CD4-positive, alpha-beta T cell (primary cell): ENCODE measurements at regions not wholly inside any gene's neighbourhood (a gene's known extent, or its start where the extent isn't known, plus 50 kb on each side); places are given as distances from the start of the nearest gene placed in this dataset.

Source experiments
- ATAC-seq: fragments of 200-7000 bp; cut with Tn5 transposase; one replicate; pipeline ENCODE4 v1.10.0; 2022; ENCODE audit warnings: mild to moderate bottlenecking; ENCODE audit not compliant: poor library complexity
- CTCF ChIA-PET: fragments of 350-600 bp; sonication (Branson Sonifier 250); formaldehyde crosslinking; loops from one replicate; lab custom pipeline; 2021; ENCODE audit warnings: antibody characterized with exemption, inconsistent platforms; lab: Charles Lee
- POLR2A ChIA-PET: fragments of 350-600 bp; sonication (Branson Sonifier 250); formaldehyde crosslinking; loops from one replicate; lab custom pipeline; 2021; ENCODE audit warnings: antibody characterized with exemption, inconsistent platforms; lab: Charles Lee
- DNase-seq, 14 experiments: peaks; one replicate each; pipeline ENCODE4 v3.0.0-alpha.2; 2013 to 2020; ENCODE audit warnings: mixed read lengths in 2 of 14
- H3K27ac ChIP-seq, 2 donors: one replicate each; pipeline versions ENCODE4 v1.5.1 to v1.7.0; 2013; ENCODE audit warnings: low read length in 2 of 2, low read depth in 1 of 2, mild to moderate bottlenecking in 1 of 2
- H3K27me3 ChIP-seq, 2 experiments: 1 replicate in 1 of 2; 2 replicates in 1 of 2; pipeline versions ENCODE4 v1.6.1 to v1.7.0; 2013; ENCODE audit warnings: low read length in 2 of 2, control low read depth in 1 of 2, mild to moderate bottlenecking in 1 of 2, moderate library complexity in 1 of 2; ENCODE audit not compliant: insufficient read depth in 2 of 2, control insufficient read depth in 1 of 2
- H3K36me3 ChIP-seq: one replicate; pipeline ENCODE4 v1.6.1; 2013; ENCODE audit warnings: low read length, control low read depth; ENCODE audit not compliant: insufficient read depth
- H3K4me1 ChIP-seq: one replicate; pipeline ENCODE4 v1.6.1; 2013; ENCODE audit warnings: low read length, control low read depth; ENCODE audit not compliant: insufficient read depth
- H3K4me3 ChIP-seq: one replicate; pipeline ENCODE4 v1.5.1; 2013; ENCODE audit warnings: mild to moderate bottlenecking, low read length, moderate library complexity
- H3K9me3 ChIP-seq, 2 experiments: 1 replicate in 1 of 2; 2 replicates in 1 of 2; pipeline versions ENCODE4 v1.6.1 to v1.7.0; 2013; ENCODE audit warnings: low read length in 2 of 2, mild to moderate bottlenecking in 2 of 2, control low read depth in 1 of 2, moderate library complexity in 1 of 2; ENCODE audit not compliant: control insufficient read depth in 1 of 2, insufficient read depth in 1 of 2
- H3K27ac Mint-ChIP-seq: one replicate; pipeline ENCODE4 v1.8.0; 2020; ENCODE audit warnings: mixed read lengths
- H3K27me3 Mint-ChIP-seq: one replicate; pipeline ENCODE4 v1.8.0; 2021; ENCODE audit warnings: mixed read lengths
- H3K36me3 Mint-ChIP-seq: one replicate; pipeline ENCODE4 v1.8.0; 2021; ENCODE audit warnings: low read depth, mixed read lengths
- H3K4me1 Mint-ChIP-seq: one replicate; pipeline ENCODE4 v1.8.0; 2021; ENCODE audit warnings: low read depth, mixed read lengths
- H3K4me3 Mint-ChIP-seq: one replicate; pipeline ENCODE4 v1.8.0; 2020; ENCODE audit warnings: mild to moderate bottlenecking, mixed read lengths
- H3K9me3 Mint-ChIP-seq: one replicate; pipeline ENCODE4 v1.8.0; 2020; ENCODE audit warnings: mixed read lengths
- intact Hi-C, 2 experiments: fragments of 100-400 bp; cut with DNase I in 1 of 2; cut with micrococcal nuclease in 1 of 2; formaldehyde crosslinking; loops; one replicate each; pipeline versions ENCODE4 v1.15.1 to v1.9.0; 2023 to 2025; cut with DNase I, micrococcal nuclease
- TF ChIP-seq, protein P1 (sequence below): fragments of 200-600 bp; IDR thresholded peaks from one replicate; pipeline ENCODE4 v1.8.0; 2022; ENCODE audit warnings: antibody characterized with exemption, mild to moderate bottlenecking

GRCh38 chr2:108074150-108074549, 87.8 kb downstream of the SLC5A7 start:
- H3K27me3 Mint-ChIP-seq = no peaks in the 10 kb centered on the region
- Histone ChIP-seq H3K36me3 (no peaks in the 10 kb centered on the region), H3K27me3 (no peaks in the 10 kb centered on the region), H3K27ac (no peak overlapping the region), H3K9me3 (no peaks in the 10 kb centered on the region), H3K4me1 (no peaks in the 10 kb centered on the region), H3K4me3 (no peak overlapping the region)
- H3K4me3 Mint-ChIP-seq = no peak overlapping the region
- TF ChIP-seq, protein P1, sequence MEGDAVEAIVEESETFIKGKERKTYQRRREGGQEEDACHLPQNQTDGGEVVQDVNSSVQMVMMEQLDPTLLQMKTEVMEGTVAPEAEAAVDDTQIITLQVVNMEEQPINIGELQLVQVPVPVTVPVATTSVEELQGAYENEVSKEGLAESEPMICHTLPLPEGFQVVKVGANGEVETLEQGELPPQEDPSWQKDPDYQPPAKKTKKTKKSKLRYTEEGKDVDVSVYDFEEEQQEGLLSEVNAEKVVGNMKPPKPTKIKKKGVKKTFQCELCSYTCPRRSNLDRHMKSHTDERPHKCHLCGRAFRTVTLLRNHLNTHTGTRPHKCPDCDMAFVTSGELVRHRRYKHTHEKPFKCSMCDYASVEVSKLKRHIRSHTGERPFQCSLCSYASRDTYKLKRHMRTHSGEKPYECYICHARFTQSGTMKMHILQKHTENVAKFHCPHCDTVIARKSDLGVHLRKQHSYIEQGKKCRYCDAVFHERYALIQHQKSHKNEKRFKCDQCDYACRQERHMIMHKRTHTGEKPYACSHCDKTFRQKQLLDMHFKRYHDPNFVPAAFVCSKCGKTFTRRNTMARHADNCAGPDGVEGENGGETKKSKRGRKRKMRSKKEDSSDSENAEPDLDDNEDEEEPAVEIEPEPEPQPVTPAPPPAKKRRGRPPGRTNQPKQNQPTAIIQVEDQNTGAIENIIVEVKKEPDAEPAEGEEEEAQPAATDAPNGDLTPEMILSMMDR = no peak
- no peaks in the 10 kb centered on the region for H3K9me3 Mint-ChIP-seq
- ATAC-seq (no peak), DNase-seq (no peak)
- H3K36me3 Mint-ChIP-seq = no peaks in the 10 kb centered on the region
- no peak overlapping the region for H3K27ac Mint-ChIP-seq
- ChIA-PET POLR2A (no interaction called here), CTCF (no interaction called here)
- intact Hi-C loops = no loop called here
- H3K4me1 Mint-ChIP-seq = no peaks in the 10 kb centered on the region

DNA sequence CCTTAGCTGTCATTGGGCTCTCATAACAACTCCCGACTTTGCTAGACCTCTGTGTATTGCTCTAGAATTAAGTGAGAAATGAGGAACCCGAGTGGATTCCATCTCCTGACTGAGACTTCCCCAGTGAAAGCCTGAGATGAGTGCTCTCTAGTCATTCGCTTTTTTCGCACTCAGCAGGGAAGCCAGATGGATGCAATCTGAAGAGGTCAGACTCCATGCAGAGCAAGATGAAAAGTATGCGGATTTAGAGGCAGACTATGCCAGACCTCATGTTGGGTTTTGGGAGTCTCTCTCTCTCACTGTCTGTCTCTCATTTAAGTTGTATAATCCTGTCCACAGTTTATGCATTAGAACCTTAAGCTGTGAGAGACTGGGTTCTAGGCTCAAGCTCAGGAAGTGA, 88.6 kb downstream of the SLC5A7 start:
- TF ChIP-seq, protein P1 = no peak
- H3K9me3 Mint-ChIP-seq = peaks cover 4% of the 10 kb centered on the region
- no peaks in the 10 kb centered on the region for H3K36me3 Mint-ChIP-seq
- H3K36me3 ChIP-seq = no peaks in the 10 kb centered on the region
- no peak overlapping the region for H3K27ac Mint-ChIP-seq
- H3K4me1 Mint-ChIP-seq = no peaks in the 10 kb centered on the region
- no peaks in the 10 kb centered on the region for H3K27me3 Mint-ChIP-seq
- H3K4me3 ChIP-seq = no peak overlapping the region
- no peaks in the 10 kb centered on the region for H3K9me3 ChIP-seq
- H3K4me1 ChIP-seq = no peaks in the 10 kb centered on the region
- ChIA-PET CTCF (no interaction called here), POLR2A (no interaction called here)
- H3K4me3 Mint-ChIP-seq = no peak overlapping the region
- no peaks in the 10 kb centered on the region for H3K27me3 ChIP-seq
- no peak for ATAC-seq
- H3K27ac ChIP-seq = no peak overlapping the region
- DNase-seq = no peak
- intact Hi-C loops = no loop called here

- ChIA-PET CTCF (no interaction called here), POLR2A (no interaction called here)
- no peak overlapping the region for H3K4me3 ChIP-seq
- no peaks in the 10 kb centered on the region for H3K36me3 ChIP-seq
- Mint-ChIP-seq H3K4me1 (no peaks in the 10 kb centered on the region), H3K4me3 (no peak overlapping the region), H3K27ac (no peak overlapping the region), H3K27me3 (no peaks in the 10 kb centered on the region), H3K36me3 (no peaks in the 10 kb centered on the region), H3K9me3 (peaks cover 5% of the 10 kb centered on the region)
- H3K4me1 ChIP-seq = no peaks in the 10 kb centered on the region
- no peaks in the 10 kb centered on the region for H3K27me3 ChIP-seq
- DNase-seq (no peak), ATAC-seq (no peak)
- no peak overlapping the region for H3K27ac ChIP-seq
- no peaks in the 10 kb centered on the region for H3K9me3 ChIP-seq
- intact Hi-C loops = no loop called here
- TF ChIP-seq, protein P1 = no peak
Observed at GRCh38 chr2:108076527-108076926, 90.2 kb downstream of the SLC5A7 start.
